GM12875 (cell line): ENCODE measurements at regions not wholly inside any gene's neighbourhood (a gene's known extent, or its start where the extent isn't known, plus 50 kb on each side); places are given as distances from the start of the nearest gene placed in this dataset.

ENCODE experiments used
- H3K4me3 ChIP-seq: one replicate; pipeline ENCODE4 v1.5.1; 2011; ENCODE audit warnings: low read depth, low read length, control low read depth
- CTCF ChIP-seq: IDR thresholded peaks from 2 replicates; pipeline ENCODE4 v1.5.1; 2011; ENCODE audit warnings: low read depth, mild to moderate bottlenecking, control low read depth, inconsistent platforms, low read length, moderate library complexity, borderline replicate concordance; ENCODE audit not compliant: insufficient read depth

- no peak for TF ChIP-seq CTCF
- H3K4me3 ChIP-seq, result no peak overlapping the region
These were observed 220.8 kb downstream of the BCAS1 start for GRCh38 chr20:53849471-53850059.

- TF ChIP-seq CTCF, result no peak
These were observed 222.1 kb downstream of the BCAS1 start for GRCh38 chr20:53848304-53848703.

GRCh38 chr20:53847837-53848170, 222.6 kb downstream of the BCAS1 start:
- no peak overlapping the region for H3K4me3 ChIP-seq
- TF ChIP-seq CTCF, result no peak

More at GRCh38 chr20:53848304-53848703, 222.1 kb downstream of the BCAS1 start:
- H3K4me3 ChIP-seq, result no peak overlapping the region

- no peak overlapping the region for H3K4me3 ChIP-seq
- TF ChIP-seq CTCF, result no peak
These were observed 223.1 kb downstream of the BCAS1 start for GRCh38 chr20:53847139-53847836.

GRCh38 chr20:53846640-53847039, 223.8 kb downstream of the BCAS1 start:
- no peak overlapping the region for H3K4me3 ChIP-seq
- TF ChIP-seq CTCF, result no peak

GRCh38 chr20:53845980-53846379, 224.4 kb downstream of the BCAS1 start:
- TF ChIP-seq CTCF, result no peak
- H3K4me3 ChIP-seq, result no peak overlapping the region

GRCh38 chr20:53844259-53844658, 226.1 kb downstream of the BCAS1 start:
- no peak overlapping the region for H3K4me3 ChIP-seq
- no peak for TF ChIP-seq CTCF
